SK-N-SH treated with all-trans-retinoic acid at 6 μM for 48 hours (cell line): ENCODE measurements at regions not wholly inside any gene's neighbourhood (a gene's known extent, or its start where the extent isn't known, plus 50 kb on each side); places are given as distances from the start of the nearest gene placed in this dataset.

ENCODE experiments used
- ATAC-seq: fragments of 200-7000 bp; cut with Tn5 transposase; 3 replicates; pipeline ENCODE4 v1.9.1; 2020; ENCODE audit warnings: mild to moderate bottlenecking, moderate library complexity
- ARNTL ChIP-seq: fragments of 450-650 bp; formaldehyde crosslinking; IDR thresholded peaks from 2 replicates; pipeline ENCODE4 v1.5.0; 2020; ENCODE audit warnings: low read depth, mild to moderate bottlenecking, moderate library complexity, borderline replicate concordance
- CREB5 ChIP-seq: fragments of 250-450 bp; sonication (Bioruptor Pico); IDR thresholded peaks from 2 replicates; pipeline ENCODE4 v1.5.1; 2020; ENCODE audit warnings: low read depth, mild to moderate bottlenecking, moderate library complexity
- CSDC2 ChIP-seq: fragments of 250-450 bp; sonication (Bioruptor Pico); IDR thresholded peaks from 2 replicates; pipeline ENCODE4 v1.5.0; 2020; ENCODE audit warnings: mild to moderate bottlenecking, moderate library complexity
- CSRNP3 ChIP-seq: fragments of 250-450 bp; sonication (Bioruptor Pico); IDR thresholded peaks from 2 replicates; pipeline ENCODE4 v1.5.1; 2021; ENCODE audit warnings: mild to moderate bottlenecking, moderate library complexity
- ESRRG ChIP-seq: fragments of 250-450 bp; sonication (Bioruptor Pico); IDR thresholded peaks from 2 replicates; pipeline ENCODE4 v1.6.1; 2021; ENCODE audit warnings: mild to moderate bottlenecking
- GLIS3 ChIP-seq: fragments of 250-450 bp; sonication (Bioruptor Pico); IDR thresholded peaks from 2 replicates; pipeline ENCODE4 v1.5.0; 2020; ENCODE audit warnings: mild to moderate bottlenecking, moderate library complexity
- ISL1 ChIP-seq: fragments of 250-450 bp; sonication (Bioruptor Pico); IDR thresholded peaks from 2 replicates; pipeline ENCODE4 v2.1.2; 2022; ENCODE audit warnings: mild to moderate bottlenecking, moderate library complexity
- OSR1 ChIP-seq: fragments of 250-450 bp; sonication (Bioruptor Pico); IDR thresholded peaks from 2 replicates; pipeline ENCODE4 v1.8.0; 2022; ENCODE audit warnings: moderate library complexity, mild to moderate bottlenecking, inconsistent platforms
- POU6F1 ChIP-seq: fragments of 250-450 bp; sonication (Bioruptor Pico); IDR thresholded peaks from 2 replicates; pipeline ENCODE4 v1.8.0; 2021; ENCODE audit warnings: low read depth, mild to moderate bottlenecking, moderate library complexity, borderline replicate concordance
- PPARA ChIP-seq: fragments of 250-450 bp; sonication (Bioruptor Pico); IDR thresholded peaks from 2 replicates; pipeline ENCODE4 v1.5.0; 2020; ENCODE audit warnings: mild to moderate bottlenecking, borderline replicate concordance
- RARB ChIP-seq: fragments of 250-450 bp; sonication (Bioruptor Pico); IDR thresholded peaks from 2 replicates; pipeline ENCODE4 v1.8.0; 2021; ENCODE audit warnings: mild to moderate bottlenecking, moderate library complexity
- SNAI2 ChIP-seq: fragments of 250-450 bp; sonication (Bioruptor Pico); IDR thresholded peaks from 2 replicates; pipeline ENCODE4 v1.5.0; 2020; ENCODE audit warnings: mild to moderate bottlenecking, moderate library complexity
- TCF4 ChIP-seq: fragments of 250-450 bp; sonication (Bioruptor Pico); IDR thresholded peaks from 2 replicates; pipeline ENCODE4 v1.8.0; 2021; ENCODE audit warnings: mild to moderate bottlenecking, moderate library complexity, borderline replicate concordance
- TOX ChIP-seq: fragments of 250-450 bp; sonication (Bioruptor Pico); IDR thresholded peaks from 2 replicates; pipeline ENCODE4 v1.8.0; 2021; ENCODE audit warnings: mild to moderate bottlenecking, moderate library complexity, borderline replicate concordance
- TSHZ2 ChIP-seq: fragments of 250-450 bp; sonication (Bioruptor Pico); IDR thresholded peaks from 2 replicates; pipeline ENCODE4 v1.5.0; 2020; ENCODE audit warnings: mild to moderate bottlenecking, moderate library complexity
- ZC3H10 ChIP-seq: fragments of 250-450 bp; sonication (Bioruptor Pico); IDR thresholded peaks from 2 replicates; pipeline ENCODE4 v1.5.1; 2021; ENCODE audit warnings: mild to moderate bottlenecking, moderate library complexity
- ZFP3 ChIP-seq: fragments of 250-450 bp; sonication (Bioruptor Pico); IDR thresholded peaks from 2 replicates; pipeline ENCODE4 v1.5.0; 2020; ENCODE audit warnings: mild to moderate bottlenecking, moderate library complexity
- ZFP30 ChIP-seq: fragments of 450-650 bp; formaldehyde crosslinking; IDR thresholded peaks from 2 replicates; pipeline ENCODE4 v1.5.0; 2022; ENCODE audit warnings: mild to moderate bottlenecking, moderate library complexity
- ZNF565 ChIP-seq: fragments of 450-650 bp; formaldehyde crosslinking; conservative IDR thresholded peaks from 2 replicates; pipeline ENCODE4 v1.5.0; 2020; ENCODE audit warnings: low read depth, mild to moderate bottlenecking, moderate library complexity
- ZNF70 ChIP-seq: fragments of 450-650 bp; formaldehyde crosslinking; IDR thresholded peaks from 2 replicates; pipeline ENCODE4 v1.5.0; 2020; ENCODE audit warnings: mild to moderate bottlenecking, moderate library complexity
- ZNF8 ChIP-seq: fragments of 450-650 bp; formaldehyde crosslinking; IDR thresholded peaks from 2 replicates; pipeline ENCODE4 v1.5.0; 2020; ENCODE audit warnings: mild to moderate bottlenecking, moderate library complexity
- TF ChIP-seq, protein P1 (sequence below): fragments of 250-450 bp; sonication (Bioruptor Pico); IDR thresholded peaks from 2 replicates; pipeline ENCODE4 v1.8.0; 2020; ENCODE audit warnings: mild to moderate bottlenecking, moderate library complexity, borderline replicate concordance

GRCh38 chr17:77565166-77565565 lies 393.3 kb upstream of the TNRC6C start:
- TF ChIP-seq ZNF8: no peak
- TF ChIP-seq POU6F1: no peak
- TF ChIP-seq GLIS3 (CRISPR knock-in tag): no peak
- TF ChIP-seq ZFP3 (CRISPR knock-in tag): no peak
- TF ChIP-seq TCF4 (CRISPR knock-in tag): no peak
- no peak for TF ChIP-seq TOX (CRISPR knock-in tag)
- no peak for TF ChIP-seq ZC3H10
- TF ChIP-seq SNAI2 (CRISPR knock-in tag): no peak
- no peak for TF ChIP-seq ARNTL (CRISPR knock-in tag)
- TF ChIP-seq, protein P1, sequence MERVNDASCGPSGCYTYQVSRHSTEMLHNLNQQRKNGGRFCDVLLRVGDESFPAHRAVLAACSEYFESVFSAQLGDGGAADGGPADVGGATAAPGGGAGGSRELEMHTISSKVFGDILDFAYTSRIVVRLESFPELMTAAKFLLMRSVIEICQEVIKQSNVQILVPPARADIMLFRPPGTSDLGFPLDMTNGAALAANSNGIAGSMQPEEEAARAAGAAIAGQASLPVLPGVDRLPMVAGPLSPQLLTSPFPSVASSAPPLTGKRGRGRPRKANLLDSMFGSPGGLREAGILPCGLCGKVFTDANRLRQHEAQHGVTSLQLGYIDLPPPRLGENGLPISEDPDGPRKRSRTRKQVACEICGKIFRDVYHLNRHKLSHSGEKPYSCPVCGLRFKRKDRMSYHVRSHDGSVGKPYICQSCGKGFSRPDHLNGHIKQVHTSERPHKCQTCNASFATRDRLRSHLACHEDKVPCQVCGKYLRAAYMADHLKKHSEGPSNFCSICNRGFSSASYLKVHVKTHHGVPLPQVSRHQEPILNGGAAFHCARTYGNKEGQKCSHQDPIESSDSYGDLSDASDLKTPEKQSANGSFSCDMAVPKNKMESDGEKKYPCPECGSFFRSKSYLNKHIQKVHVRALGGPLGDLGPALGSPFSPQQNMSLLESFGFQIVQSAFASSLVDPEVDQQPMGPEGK (CRISPR knock-in tag): no peak
- TF ChIP-seq CREB5 (CRISPR knock-in tag): no peak
- TF ChIP-seq TSHZ2 (CRISPR knock-in tag): no peak
- TF ChIP-seq CSDC2: no peak
- TF ChIP-seq RARB (CRISPR knock-in tag): no peak
- TF ChIP-seq ZNF565 (CRISPR knock-in tag): no peak
- TF ChIP-seq ISL1 (CRISPR knock-in tag): no peak
- TF ChIP-seq PPARA (CRISPR knock-in tag): no peak
- no peak for ATAC-seq

DNA sequence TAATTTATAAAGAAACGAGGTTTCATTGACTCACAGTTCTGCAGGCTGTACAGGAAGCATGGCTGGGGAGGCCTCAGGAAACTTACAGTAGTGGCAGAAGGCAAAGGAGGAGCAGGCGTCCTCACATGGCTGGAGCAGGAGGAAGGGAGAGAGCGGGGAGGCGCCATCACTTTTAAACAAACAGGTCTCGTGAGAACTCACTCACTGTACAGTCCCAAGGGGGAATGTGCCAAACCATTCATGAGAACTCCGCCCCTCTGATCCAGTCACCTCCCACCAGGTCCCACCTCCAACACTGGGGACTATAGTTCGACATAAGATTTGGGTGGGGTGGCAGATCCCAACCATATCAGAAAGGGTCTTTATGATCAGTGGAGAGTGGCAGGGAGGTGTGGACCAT lies 392.4 kb upstream of the TNRC6C start:
- TF ChIP-seq POU6F1 (no peak), RARB (CRISPR knock-in tag) (no peak), ZFP30 (CRISPR knock-in tag) (no peak), ESRRG (CRISPR knock-in tag) (no peak), ZFP3 (CRISPR knock-in tag) (no peak)
- TF ChIP-seq, protein P1 (CRISPR knock-in tag): no peak
- no peak for ATAC-seq

GRCh38 chr17:77566566-77567138 lies 391.9 kb upstream of the TNRC6C start:
- no peak for ATAC-seq
- TF ChIP-seq ZNF70 (CRISPR knock-in tag) (no peak), TOX (CRISPR knock-in tag) (no peak), CSRNP3 (no peak), ZNF8 (no peak), OSR1 (CRISPR knock-in tag) (no peak), TCF4 (CRISPR knock-in tag) (no peak), ZNF565 (CRISPR knock-in tag) (no peak), PPARA (CRISPR knock-in tag) (no peak), ZFP30 (CRISPR knock-in tag) (no peak), CSDC2 (no peak), ESRRG (CRISPR knock-in tag) (no peak), ISL1 (CRISPR knock-in tag) (no peak), ARNTL (CRISPR knock-in tag) (no peak), GLIS3 (CRISPR knock-in tag) (no peak)
- TF ChIP-seq, protein P1 (CRISPR knock-in tag): no peak
